CD4-positive, alpha-beta T cell (primary cell): ENCODE measurements at regions not wholly inside any gene's neighbourhood (a gene's known extent, or its start where the extent isn't known, plus 50 kb on each side); places are given as distances from the start of the nearest gene placed in this dataset.

ENCODE experiments used
- ATAC-seq: fragments of 200-7000 bp; cut with Tn5 transposase; one replicate; pipeline ENCODE4 v1.10.0; 2022; ENCODE audit warnings: mild to moderate bottlenecking; ENCODE audit not compliant: poor library complexity
- CTCF ChIA-PET: fragments of 350-600 bp; sonication (Branson Sonifier 250); formaldehyde crosslinking; loops from one replicate; lab custom pipeline; 2021; ENCODE audit warnings: antibody characterized with exemption, inconsistent platforms; lab: Charles Lee
- POLR2A ChIA-PET: fragments of 350-600 bp; sonication (Branson Sonifier 250); formaldehyde crosslinking; loops from one replicate; lab custom pipeline; 2021; ENCODE audit warnings: antibody characterized with exemption, inconsistent platforms; lab: Charles Lee
- DNase-seq, 14 experiments: peaks; one replicate each; pipeline ENCODE4 v3.0.0-alpha.2; 2013 to 2020; ENCODE audit warnings: mixed read lengths in 2 of 14
- H3K27ac ChIP-seq, 2 donors: one replicate each; pipeline versions ENCODE4 v1.5.1 to v1.7.0; 2013; ENCODE audit warnings: low read length in 2 of 2, low read depth in 1 of 2, mild to moderate bottlenecking in 1 of 2
- H3K27me3 ChIP-seq, 2 experiments: 1 replicate in 1 of 2; 2 replicates in 1 of 2; pipeline versions ENCODE4 v1.6.1 to v1.7.0; 2013; ENCODE audit warnings: low read length in 2 of 2, control low read depth in 1 of 2, mild to moderate bottlenecking in 1 of 2, moderate library complexity in 1 of 2; ENCODE audit not compliant: insufficient read depth in 2 of 2, control insufficient read depth in 1 of 2
- H3K36me3 ChIP-seq: one replicate; pipeline ENCODE4 v1.6.1; 2013; ENCODE audit warnings: low read length, control low read depth; ENCODE audit not compliant: insufficient read depth
- H3K4me1 ChIP-seq: one replicate; pipeline ENCODE4 v1.6.1; 2013; ENCODE audit warnings: low read length, control low read depth; ENCODE audit not compliant: insufficient read depth
- H3K4me3 ChIP-seq: one replicate; pipeline ENCODE4 v1.5.1; 2013; ENCODE audit warnings: mild to moderate bottlenecking, low read length, moderate library complexity
- H3K9me3 ChIP-seq, 2 experiments: 1 replicate in 1 of 2; 2 replicates in 1 of 2; pipeline versions ENCODE4 v1.6.1 to v1.7.0; 2013; ENCODE audit warnings: low read length in 2 of 2, mild to moderate bottlenecking in 2 of 2, control low read depth in 1 of 2, moderate library complexity in 1 of 2; ENCODE audit not compliant: control insufficient read depth in 1 of 2, insufficient read depth in 1 of 2
- H3K27ac Mint-ChIP-seq: one replicate; pipeline ENCODE4 v1.8.0; 2020; ENCODE audit warnings: mixed read lengths
- H3K27me3 Mint-ChIP-seq: one replicate; pipeline ENCODE4 v1.8.0; 2021; ENCODE audit warnings: mixed read lengths
- H3K36me3 Mint-ChIP-seq: one replicate; pipeline ENCODE4 v1.8.0; 2021; ENCODE audit warnings: low read depth, mixed read lengths
- H3K4me1 Mint-ChIP-seq: one replicate; pipeline ENCODE4 v1.8.0; 2021; ENCODE audit warnings: low read depth, mixed read lengths
- H3K4me3 Mint-ChIP-seq: one replicate; pipeline ENCODE4 v1.8.0; 2020; ENCODE audit warnings: mild to moderate bottlenecking, mixed read lengths
- H3K9me3 Mint-ChIP-seq: one replicate; pipeline ENCODE4 v1.8.0; 2020; ENCODE audit warnings: mixed read lengths
- intact Hi-C, 2 experiments: fragments of 100-400 bp; cut with DNase I in 1 of 2; cut with micrococcal nuclease in 1 of 2; formaldehyde crosslinking; loops; one replicate each; pipeline versions ENCODE4 v1.15.1 to v1.9.0; 2023 to 2025; cut with DNase I, micrococcal nuclease
- TF ChIP-seq, protein P1 (sequence below): fragments of 200-600 bp; IDR thresholded peaks from one replicate; pipeline ENCODE4 v1.8.0; 2022; ENCODE audit warnings: antibody characterized with exemption, mild to moderate bottlenecking

DNA sequence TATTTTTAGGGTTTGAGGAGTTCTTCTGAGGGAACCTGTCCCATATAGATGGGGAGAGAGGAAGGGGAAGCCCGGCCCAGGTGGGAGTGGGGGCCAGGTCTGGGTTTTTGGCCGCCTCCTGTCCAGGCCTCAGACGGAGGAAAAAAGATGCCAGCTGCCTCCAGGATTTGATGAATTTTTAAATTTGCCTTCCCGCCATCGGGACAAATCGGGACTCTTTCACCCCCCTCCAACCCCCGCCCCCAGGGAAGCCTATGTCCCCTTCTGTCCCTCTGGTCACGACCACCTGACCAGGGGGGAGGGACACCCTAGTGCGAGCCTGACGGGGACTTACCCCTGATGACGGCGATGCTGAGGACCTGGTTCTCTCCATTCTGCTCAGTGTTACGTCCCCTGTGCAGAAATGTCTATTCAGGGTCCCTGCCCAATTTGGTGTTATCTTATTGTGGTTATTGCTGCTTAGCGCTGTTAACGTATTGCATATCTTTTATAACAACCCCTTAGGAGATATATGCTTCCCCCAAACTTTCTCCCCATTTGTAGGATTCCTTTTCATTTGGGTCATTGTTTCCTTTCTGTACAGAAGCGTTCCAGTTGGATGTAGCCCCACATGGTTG is 115.9 kb upstream of the GRK3 start:
- Mint-ChIP-seq H3K27me3 (no peaks in the 10 kb centered on the region), H3K27ac (peak overlapping the region; percentile 88), H3K9me3 (no peaks in the 10 kb centered on the region), H3K4me3 (peak overlapping the region; percentile 96), H3K36me3 (peaks cover 20% of the 10 kb centered on the region), H3K4me1 (peaks cover 49% of the 10 kb centered on the region)
- Histone ChIP-seq H3K27ac (peak overlapping the region; percentile 31 to 67), H3K4me1 (peaks cover 28% of the 10 kb centered on the region), H3K27me3 (no peaks in the 10 kb centered on the region), H3K9me3 (no peaks in the 10 kb centered on the region), H3K36me3 (peaks cover 5% of the 10 kb centered on the region), H3K4me3 (peak overlapping the region; percentile 94)
- intact Hi-C loops: loop anchor here (1.0 to 10.0 kb wide), 7 partner anchors 41 to 884 kb away; no protein-coding TSS in a partner anchor
- peak in 2 of 14 experiments; percentile 38 to 44 for DNase-seq
- TF ChIP-seq, protein P1, sequence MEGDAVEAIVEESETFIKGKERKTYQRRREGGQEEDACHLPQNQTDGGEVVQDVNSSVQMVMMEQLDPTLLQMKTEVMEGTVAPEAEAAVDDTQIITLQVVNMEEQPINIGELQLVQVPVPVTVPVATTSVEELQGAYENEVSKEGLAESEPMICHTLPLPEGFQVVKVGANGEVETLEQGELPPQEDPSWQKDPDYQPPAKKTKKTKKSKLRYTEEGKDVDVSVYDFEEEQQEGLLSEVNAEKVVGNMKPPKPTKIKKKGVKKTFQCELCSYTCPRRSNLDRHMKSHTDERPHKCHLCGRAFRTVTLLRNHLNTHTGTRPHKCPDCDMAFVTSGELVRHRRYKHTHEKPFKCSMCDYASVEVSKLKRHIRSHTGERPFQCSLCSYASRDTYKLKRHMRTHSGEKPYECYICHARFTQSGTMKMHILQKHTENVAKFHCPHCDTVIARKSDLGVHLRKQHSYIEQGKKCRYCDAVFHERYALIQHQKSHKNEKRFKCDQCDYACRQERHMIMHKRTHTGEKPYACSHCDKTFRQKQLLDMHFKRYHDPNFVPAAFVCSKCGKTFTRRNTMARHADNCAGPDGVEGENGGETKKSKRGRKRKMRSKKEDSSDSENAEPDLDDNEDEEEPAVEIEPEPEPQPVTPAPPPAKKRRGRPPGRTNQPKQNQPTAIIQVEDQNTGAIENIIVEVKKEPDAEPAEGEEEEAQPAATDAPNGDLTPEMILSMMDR: no peak
- POLR2A ChIA-PET: no interaction called here
- CTCF ChIA-PET: no interaction called here
- ATAC-seq: peak; percentile 37

DNA sequence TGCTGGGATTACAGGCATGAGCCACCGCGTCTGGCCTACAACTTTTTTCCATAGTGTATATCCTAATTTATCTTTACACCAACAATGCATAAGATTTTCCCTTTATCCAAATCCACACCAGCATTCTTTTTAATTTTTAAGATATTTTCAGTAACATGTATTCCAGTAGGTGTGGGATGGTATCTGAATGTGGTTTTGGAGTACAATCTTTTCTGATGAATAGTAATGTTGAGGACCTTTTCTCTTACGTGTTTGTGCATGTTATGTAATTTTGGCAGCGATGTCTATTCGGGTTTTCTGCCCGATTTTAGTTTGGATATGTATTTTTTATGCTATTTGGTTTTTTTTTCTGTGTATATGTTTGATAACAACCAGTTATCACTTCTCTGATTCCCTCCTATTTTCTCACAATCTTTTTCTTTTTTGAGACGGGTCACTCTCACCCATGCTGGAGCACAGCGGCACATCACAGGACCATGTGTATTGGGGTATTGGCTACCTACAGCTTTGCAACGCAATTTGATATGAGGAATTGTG is 114.6 kb upstream of the GRK3 start:
- H3K36me3 Mint-ChIP-seq: peaks cover 33% of the 10 kb centered on the region
- peaks cover 12% of the 10 kb centered on the region for H3K36me3 ChIP-seq
- TF ChIP-seq, protein P1: no peak
- ChIA-PET CTCF (interaction anchor here (0.7 kb wide), 1 partner anchor 401 kb away, joined by 3 read pairs; no protein-coding TSS in a partner anchor), POLR2A (no interaction called here)
- no peaks in the 10 kb centered on the region for H3K9me3 Mint-ChIP-seq
- peak overlapping the region; percentile 96 for H3K4me3 Mint-ChIP-seq
- no peak for DNase-seq
- intact Hi-C loops: loop anchor here in 1 of 2 experiments (5.0 to 10.0 kb wide), 6 partner anchors 43 to 882 kb away; no protein-coding TSS in a partner anchor
- H3K4me3 ChIP-seq: no peak overlapping the region
- no peaks in the 10 kb centered on the region for H3K9me3 ChIP-seq
- ATAC-seq: no peak
- H3K4me1 ChIP-seq: peaks cover 28% of the 10 kb centered on the region
- no peaks in the 10 kb centered on the region for H3K27me3 Mint-ChIP-seq
- H3K27ac Mint-ChIP-seq: no peak overlapping the region
- H3K4me1 Mint-ChIP-seq: peaks cover 59% of the 10 kb centered on the region
- H3K27me3 ChIP-seq: no peaks in the 10 kb centered on the region
- no peak overlapping the region for H3K27ac ChIP-seq

DNA sequence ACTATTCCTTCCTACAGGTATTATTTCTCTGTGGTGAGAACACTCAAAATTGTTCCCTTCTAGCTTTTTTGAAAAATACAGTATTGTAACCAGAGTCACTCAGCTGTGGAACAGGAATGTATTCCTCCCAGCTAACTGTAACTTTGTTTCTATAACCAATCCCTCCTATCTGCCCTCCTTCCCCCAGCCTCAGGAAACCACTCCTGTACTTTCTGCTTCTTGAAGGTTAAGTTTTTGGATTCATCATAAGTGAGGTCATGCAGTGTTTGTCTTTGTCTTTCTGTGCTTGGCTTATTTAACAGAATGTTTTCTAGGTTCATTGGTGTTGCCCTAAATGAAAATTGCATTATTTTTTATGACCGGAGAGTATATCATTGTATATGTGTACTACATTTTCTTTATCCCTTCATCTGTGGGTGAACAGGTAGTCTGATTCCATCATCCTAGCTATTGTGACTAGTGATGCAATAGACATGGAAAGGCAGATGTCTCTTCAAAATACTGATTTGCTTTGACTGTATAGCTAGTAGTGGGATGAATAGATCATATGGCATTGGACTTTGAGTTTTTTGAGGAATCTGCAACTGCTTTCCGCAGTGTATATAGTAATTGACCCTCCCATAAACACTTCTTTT is 112.9 kb upstream of the GRK3 start:
- CTCF ChIA-PET: interaction anchor here (1.6 kb wide), 1 partner anchor 11 kb away, joined by 5 read pairs; no protein-coding TSS in a partner anchor
- H3K9me3 ChIP-seq: no peaks in the 10 kb centered on the region
- H3K4me3 ChIP-seq: no peak overlapping the region
- H3K36me3 Mint-ChIP-seq: peaks cover 39% of the 10 kb centered on the region
- intact Hi-C loops: no loop called here
- H3K4me1 Mint-ChIP-seq: peaks cover 59% of the 10 kb centered on the region
- no peaks in the 10 kb centered on the region for H3K27me3 Mint-ChIP-seq
- peak overlapping the region; percentile 8 for H3K4me3 Mint-ChIP-seq
- peaks cover 13% of the 10 kb centered on the region for H3K36me3 ChIP-seq
- peak overlapping the region; percentile 7 for H3K27ac Mint-ChIP-seq
- no peak for ATAC-seq
- H3K27me3 ChIP-seq: no peaks in the 10 kb centered on the region
- POLR2A ChIA-PET: no interaction called here
- peaks cover 28% of the 10 kb centered on the region for H3K4me1 ChIP-seq
- TF ChIP-seq, protein P1: no peak
- no peak overlapping the region for H3K27ac ChIP-seq
- no peak for DNase-seq
- no peaks in the 10 kb centered on the region for H3K9me3 Mint-ChIP-seq
